B cell (primary cell): ENCODE measurements at regions not wholly inside any gene's neighbourhood (a gene's known extent, or its start where the extent isn't known, plus 50 kb on each side); places are given as distances from the start of the nearest gene placed in this dataset.
A peak's percentile ranks its signal among the peaks of the same experiment; 100 is the strongest.

Experiments used
- ATAC-seq: fragments of 200-7000 bp; cut with Tn5 transposase; one replicate; pipeline ENCODE4 v1.10.0; 2021; ENCODE audit warnings: low read depth, mild to moderate bottlenecking, moderate number of reproducible peaks, moderate library complexity
- CTCF ChIA-PET: fragments of 350-600 bp; sonication (Branson Sonifier 250); formaldehyde crosslinking; loops from one replicate; lab custom pipeline; 2021; ENCODE audit warnings: antibody characterized with exemption, inconsistent platforms; lab: Charles Lee
- POLR2A ChIA-PET: fragments of 350-600 bp; sonication (Branson Sonifier 250); formaldehyde crosslinking; loops from one replicate; lab custom pipeline; 2021; ENCODE audit warnings: antibody characterized with exemption; lab: Charles Lee
- DNase-seq: peaks from one replicate; pipeline ENCODE4 v3.0.0; 2013
- H2AFZ ChIP-seq: 2 replicates; pipeline ENCODE4 v1.6.1; 2012; ENCODE audit warnings: mild to moderate bottlenecking, low read depth, low read length; ENCODE audit not compliant: insufficient read depth, poor library complexity, severe bottlenecking
- H3K27ac ChIP-seq, 2 donors: 1 replicate in 1 of 2; 2 replicates in 1 of 2; pipeline ENCODE4 v1.5.1; 2012 to 2013; ENCODE audit warnings: low read length in 2 of 2, mild to moderate bottlenecking in 2 of 2, moderate library complexity in 1 of 2
- H3K27me3 ChIP-seq, 4 experiments: fragments of 200-600 bp in 1 of 4; sonication (generic) in 1 of 4; replicated peaks in 1 of 4; 1 replicate in 2 of 4; 2 replicates in 2 of 4; pipeline versions ENCODE4 v1.6.1 to v1.7.0; 2013 to 2016; ENCODE audit warnings: low read length in 3 of 4, mild to moderate bottlenecking in 2 of 4, mixed read lengths in 1 of 4, moderate library complexity in 1 of 4; ENCODE audit not compliant: insufficient read depth in 4 of 4, control insufficient read depth in 3 of 4; ENCODE audit errors: control extremely low read depth in 1 of 4
- H3K36me3 ChIP-seq, 2 experiments: replicated peaks in 1 of 2; 1 replicate in 1 of 2; 2 replicates in 1 of 2; pipeline versions ENCODE4 v1.6.1 to v1.7.1; 2013; ENCODE audit warnings: low read length in 1 of 2; ENCODE audit not compliant: insufficient read depth in 2 of 2, control insufficient read depth in 1 of 2; ENCODE audit errors: control extremely low read depth in 1 of 2, extremely low read depth in 1 of 2
- H3K4me1 ChIP-seq, 2 donors: fragments of 200-600 bp in 1 of 2; sonication (generic) in 1 of 2; 1 replicate in 1 of 2; 2 replicates in 1 of 2; pipeline versions ENCODE4 v1.5.1 to v1.6.1; 2013 to 2017; ENCODE audit warnings: low read length in 2 of 2; ENCODE audit not compliant: control insufficient read depth in 2 of 2, insufficient read depth in 2 of 2
- H3K4me2 ChIP-seq: replicated peaks from 2 replicates; pipeline ENCODE3; 2012; ENCODE audit warnings: mild to moderate bottlenecking, low read depth, low read length; ENCODE audit not compliant: poor library complexity, severe bottlenecking
- H3K4me3 ChIP-seq, 5 experiments: fragments of 200-600 bp in 1 of 5; sonication (generic) in 1 of 5; 1 replicate in 3 of 5; 2 replicates in 2 of 5; pipeline versions ENCODE4 v1.5.1 to v1.7.0; 2011 to 2016; ENCODE audit warnings: low read length in 4 of 5, mild to moderate bottlenecking in 4 of 5, low read depth in 2 of 5, control low read depth in 1 of 5, moderate library complexity in 1 of 5; ENCODE audit not compliant: insufficient read depth in 1 of 5; ENCODE audit errors: control extremely low read depth in 1 of 5, extremely low read depth in 1 of 5
- H3K79me2 ChIP-seq: fragments of 200-600 bp; sonication (generic); one replicate; pipeline ENCODE4 v1.6.0; 2016; ENCODE audit warnings: low read length; ENCODE audit not compliant: control insufficient read depth, insufficient read depth
- H3K9ac ChIP-seq: fragments of 200-600 bp; sonication (generic); 2 replicates; pipeline ENCODE4 v1.6.1; 2017; ENCODE audit warnings: mild to moderate bottlenecking, low read length, moderate library complexity
- H3K9me3 ChIP-seq, 3 donors: one replicate each; pipeline versions ENCODE4 v1.6.1 to v1.7.1; 2013; ENCODE audit warnings: low read length in 2 of 3; ENCODE audit not compliant: control insufficient read depth in 2 of 3, insufficient read depth in 1 of 3; ENCODE audit errors: control extremely low read depth in 1 of 3
- H4K20me1 ChIP-seq: 2 replicates; pipeline ENCODE4 v1.6.0; 2012; ENCODE audit warnings: mild to moderate bottlenecking, low read length; ENCODE audit not compliant: insufficient read depth, control insufficient read depth, poor library complexity, severe bottlenecking
- H3K27ac Mint-ChIP-seq: one replicate; pipeline ENCODE4 v1.8.0; 2021; ENCODE audit warnings: mixed read lengths
- H3K27me3 Mint-ChIP-seq: one replicate; pipeline ENCODE4 v1.8.0; 2021; ENCODE audit warnings: mixed read lengths
- H3K4me1 Mint-ChIP-seq: one replicate; pipeline ENCODE4 v1.8.0; 2021; ENCODE audit warnings: mixed read lengths
- H3K4me3 Mint-ChIP-seq: one replicate; pipeline ENCODE4 v1.8.0; 2021; ENCODE audit warnings: mixed read lengths
- H3K9me3 Mint-ChIP-seq: one replicate; pipeline ENCODE4 v1.8.0; 2022; ENCODE audit warnings: mixed read lengths; ENCODE audit not compliant: insufficient read depth
- CTCF ChIP-seq: fragments of 200-600 bp; IDR thresholded peaks from one replicate; pipeline ENCODE4 v1.8.0; 2022; ENCODE audit warnings: antibody characterized with exemption, mild to moderate bottlenecking
- EZH2 ChIP-seq: IDR thresholded peaks from 2 replicates; pipeline ENCODE4 v1.6.1; 2012; ENCODE audit warnings: borderline replicate concordance, low read depth, mild to moderate bottlenecking, moderate library complexity, low read length; ENCODE audit not compliant: insufficient read depth, poor library complexity, severe bottlenecking
- WGBS: methylation state at CpG from one replicate; pipeline ENCODE4 v1.1.5; 2013; ENCODE audit warnings: missing lambda C conversion rate; ENCODE audit not compliant: insufficient coverage; 5-methylcytosine and 5-hydroxymethylcytosine counted together
- intact Hi-C: fragments of 100-400 bp; cut with micrococcal nuclease; formaldehyde crosslinking; loops from one replicate; pipeline ENCODE4 v1.10.0; 2022

GRCh38 chr19:20422216-20423205 lies 143.1 kb downstream of the ZNF737 start:
- H3K27ac ChIP-seq: peak overlapping the region; percentile 54 to 77
- H3K4me3 ChIP-seq: peak overlapping the region in 3 of 5 experiments; percentile 82 to 100 (median 84)
- no peaks in the 10 kb centered on the region for H3K27me3 ChIP-seq
- no peaks in the 10 kb centered on the region for H4K20me1 ChIP-seq
- ATAC-seq (no peak), DNase-seq (no peak)
- H2AFZ ChIP-seq: peak overlapping the region; percentile 100
- Mint-ChIP-seq H3K4me3 (peak overlapping the region; percentile 97), H3K9me3 (no peaks in the 10 kb centered on the region), H3K4me1 (peaks cover 11% of the 10 kb centered on the region), H3K27ac (peak overlapping the region; percentile 98), H3K27me3 (no peaks in the 10 kb centered on the region)
- CTCF ChIA-PET: interaction anchor here (1.2 kb wide), 1 partner anchor 500 kb away, joined by 3 read pairs; the partner anchor contains the start of gene ZNF85
- peak overlapping the region; percentile 89 for H3K9ac ChIP-seq
- TF ChIP-seq EZH2 (no peak), CTCF (no peak)
- peaks cover 0 to 11% (median 3%) of the 10 kb centered on the region in 3 donors for H3K9me3 ChIP-seq
- H3K4me1 ChIP-seq: peaks cover 0 to 7% of the 10 kb centered on the region in 2 donors
- peak overlapping the region; percentile 80 for H3K4me2 ChIP-seq
- POLR2A ChIA-PET: interaction anchor here (1.2 kb wide), 1 partner anchor 239 kb away, joined by 8 read pairs; the partner anchor contains the start of gene ZNF626
- 96% methylated on average over 12 of the region's 22 CpGs for WGBS
- intact Hi-C loops: loop anchor here (5.0 to 10.0 kb wide), 6 partner anchors 142 to 500 kb away; partner anchors contain the start of genes ZNF486, ZNF626, ZNF737 and ZNF85
- no peaks in the 10 kb centered on the region for H3K36me3 ChIP-seq
- H3K79me2 ChIP-seq: no peaks in the 10 kb centered on the region

- Histone ChIP-seq H3K4me2 (no peak overlapping the region), H3K9me3 (peaks cover 0 to 1% (median 0%) of the 10 kb centered on the region in 3 donors), H3K4me3 (no peak overlapping the region), H4K20me1 (no peaks in the 10 kb centered on the region), H3K36me3 (peaks cover 5% of the 10 kb centered on the region in 2 experiments), H3K79me2 (no peaks in the 10 kb centered on the region), H2AFZ (no peak overlapping the region), H3K4me1 (no peaks in the 10 kb centered on the region), H3K27ac (no peak overlapping the region), H3K9ac (no peak overlapping the region), H3K27me3 (no peaks in the 10 kb centered on the region)
- intact Hi-C loops: no loop called here
- DNase-seq: no peak
- no peak for TF ChIP-seq CTCF
- TF ChIP-seq EZH2: no peak
- ATAC-seq: no peak
- ChIA-PET CTCF (no interaction called here), POLR2A (no interaction called here)
- Mint-ChIP-seq H3K27me3 (no peaks in the 10 kb centered on the region), H3K4me3 (no peak overlapping the region), H3K4me1 (peaks cover 2% of the 10 kb centered on the region), H3K9me3 (no peaks in the 10 kb centered on the region), H3K27ac (no peak overlapping the region)
- no CpG with 5 or more reads among the region's 1 CpG for WGBS
Measured at GRCh38 chr19:20416661-20417060, 148.9 kb downstream of the ZNF737 start.
